ENCODE measurements at regions not wholly inside any gene's neighbourhood (a gene's known extent, or its start where the extent isn't known, plus 50 kb on each side); places are given as distances from the start of the nearest gene placed in this dataset.
A peak's percentile ranks its signal among the peaks of the same experiment; 100 is the strongest.

DNA sequence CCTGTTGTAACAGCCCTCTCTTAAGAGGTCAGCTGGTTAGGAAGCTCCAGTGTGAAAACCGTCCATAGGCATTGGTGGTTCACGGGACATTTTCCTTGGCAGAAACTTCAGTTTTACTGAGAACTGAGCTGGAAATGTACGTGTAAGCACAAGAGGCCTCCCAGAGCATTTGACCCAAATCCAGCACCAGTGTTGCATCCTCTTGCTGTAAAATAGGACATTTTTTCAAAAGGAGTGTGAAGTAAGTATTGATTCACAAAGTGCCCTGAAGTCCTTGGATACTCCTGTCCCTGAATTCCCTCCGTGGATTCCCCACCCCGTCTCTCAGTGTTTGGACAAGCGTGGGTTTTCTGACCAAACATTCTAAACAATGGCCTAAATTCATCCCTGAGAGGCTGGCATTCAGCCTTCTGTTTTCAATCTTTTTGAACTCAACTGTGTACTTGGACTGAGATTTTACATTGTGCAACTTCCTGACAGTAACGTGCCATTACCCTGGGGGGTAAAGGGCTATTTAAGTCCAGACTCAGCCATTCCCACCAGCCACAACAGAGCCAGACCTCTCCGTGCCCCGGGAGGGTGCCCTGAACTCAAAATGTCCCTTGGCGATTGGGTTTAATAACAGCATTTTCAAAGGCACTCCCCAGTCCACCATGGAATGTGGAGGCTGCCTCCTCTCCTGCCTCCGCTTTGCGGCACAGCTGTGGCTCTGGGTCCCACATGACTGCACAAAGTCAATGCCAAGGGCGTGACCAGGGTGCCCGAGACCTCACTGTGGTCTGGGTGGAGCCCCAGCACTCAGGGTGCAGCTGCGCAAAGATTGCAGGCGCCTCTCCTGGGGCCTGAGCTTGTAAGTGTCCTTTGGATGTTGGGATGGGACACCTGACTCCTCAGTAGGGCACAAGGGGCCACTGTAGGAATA, 92.7 kb upstream of the AFDN start:
- no peak overlapping the region for H3K27ac Mint-ChIP-seq (ENCODE audit: unreplicated experiment)
- peaks cover 3% of the 10 kb centered on the region for H3K36me3 Mint-ChIP-seq (ENCODE audit: low read depth)
- H3K4me3 Mint-ChIP-seq, result no peak overlapping the region
- TF ChIP-seq, protein P1, sequence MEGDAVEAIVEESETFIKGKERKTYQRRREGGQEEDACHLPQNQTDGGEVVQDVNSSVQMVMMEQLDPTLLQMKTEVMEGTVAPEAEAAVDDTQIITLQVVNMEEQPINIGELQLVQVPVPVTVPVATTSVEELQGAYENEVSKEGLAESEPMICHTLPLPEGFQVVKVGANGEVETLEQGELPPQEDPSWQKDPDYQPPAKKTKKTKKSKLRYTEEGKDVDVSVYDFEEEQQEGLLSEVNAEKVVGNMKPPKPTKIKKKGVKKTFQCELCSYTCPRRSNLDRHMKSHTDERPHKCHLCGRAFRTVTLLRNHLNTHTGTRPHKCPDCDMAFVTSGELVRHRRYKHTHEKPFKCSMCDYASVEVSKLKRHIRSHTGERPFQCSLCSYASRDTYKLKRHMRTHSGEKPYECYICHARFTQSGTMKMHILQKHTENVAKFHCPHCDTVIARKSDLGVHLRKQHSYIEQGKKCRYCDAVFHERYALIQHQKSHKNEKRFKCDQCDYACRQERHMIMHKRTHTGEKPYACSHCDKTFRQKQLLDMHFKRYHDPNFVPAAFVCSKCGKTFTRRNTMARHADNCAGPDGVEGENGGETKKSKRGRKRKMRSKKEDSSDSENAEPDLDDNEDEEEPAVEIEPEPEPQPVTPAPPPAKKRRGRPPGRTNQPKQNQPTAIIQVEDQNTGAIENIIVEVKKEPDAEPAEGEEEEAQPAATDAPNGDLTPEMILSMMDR (conservative IDR thresholded peaks at IDR 0.05), result no peak
- peaks cover 4% of the 10 kb centered on the region for H3K9me3 Mint-ChIP-seq
- peaks cover 14% of the 10 kb centered on the region for H3K4me1 Mint-ChIP-seq
- peaks cover 71% of the 10 kb centered on the region for H3K27me3 Mint-ChIP-seq (ENCODE audit: low read depth)
- no peak for DNase-seq (ENCODE audit: low read depth, low spot score)

DNA sequence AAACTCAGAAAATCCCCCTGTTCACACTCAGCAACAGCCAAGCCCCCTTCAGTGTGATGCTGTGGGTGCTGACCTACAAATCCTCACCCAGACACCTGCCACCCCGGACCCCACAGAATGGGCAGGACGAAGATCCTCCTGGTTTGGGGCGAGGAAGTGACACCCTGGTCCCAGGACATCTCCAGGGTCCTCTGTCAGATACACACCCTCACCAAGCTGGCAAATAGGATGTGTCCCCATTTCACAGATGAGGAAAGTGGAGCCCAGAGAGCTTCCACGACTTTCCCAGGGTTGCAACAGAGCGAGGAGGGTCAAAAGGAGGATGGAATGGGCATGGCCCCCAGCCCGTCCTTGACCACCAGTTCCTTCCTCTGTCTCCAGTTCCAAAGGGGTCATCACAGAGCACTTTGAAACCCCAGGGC, 92.0 kb upstream of the AFDN start:
- Mint-ChIP-seq H3K27ac (ENCODE audit: unreplicated experiment) (no peak overlapping the region), H3K4me3 (no peak overlapping the region), H3K4me1 (peaks cover 14% of the 10 kb centered on the region), H3K36me3 (ENCODE audit: low read depth) (peaks cover 3% of the 10 kb centered on the region), H3K9me3 (peaks cover 4% of the 10 kb centered on the region), H3K27me3 (ENCODE audit: low read depth) (peaks cover 71% of the 10 kb centered on the region)
- TF ChIP-seq, protein P1 (conservative IDR thresholded peaks at IDR 0.05), result no peak
- no peak for DNase-seq (ENCODE audit: low read depth, low spot score)

GRCh38 chr6:167735084-167735950, 91.4 kb upstream of the AFDN start:
- DNase-seq (ENCODE audit: low read depth, low spot score), result no peak
- H3K4me3 Mint-ChIP-seq, result peak overlapping the region; percentile 10
- H3K27me3 Mint-ChIP-seq (ENCODE audit: low read depth), result peaks cover 73% of the 10 kb centered on the region
- TF ChIP-seq, protein P1 (conservative IDR thresholded peaks at IDR 0.05), result no peak
- H3K27ac Mint-ChIP-seq (ENCODE audit: unreplicated experiment), result no peak overlapping the region
- H3K4me1 Mint-ChIP-seq, result peaks cover 14% of the 10 kb centered on the region
- H3K9me3 Mint-ChIP-seq, result peaks cover 4% of the 10 kb centered on the region
- peaks cover 3% of the 10 kb centered on the region for H3K36me3 Mint-ChIP-seq (ENCODE audit: low read depth)

GRCh38 chr6:167735951-167736288, 90.8 kb upstream of the AFDN start:
- Mint-ChIP-seq H3K9me3 (peaks cover 4% of the 10 kb centered on the region), H3K36me3 (ENCODE audit: low read depth) (peaks cover 3% of the 10 kb centered on the region), H3K27ac (ENCODE audit: unreplicated experiment) (no peak overlapping the region), H3K27me3 (ENCODE audit: low read depth) (peaks cover 75% of the 10 kb centered on the region), H3K4me1 (peaks cover 14% of the 10 kb centered on the region), H3K4me3 (peak overlapping the region; percentile 10)
- DNase-seq (ENCODE audit: low read depth, low spot score), result no peak
- TF ChIP-seq, protein P1 (conservative IDR thresholded peaks at IDR 0.05), result no peak

- H3K27me3 Mint-ChIP-seq (ENCODE audit: low read depth), result peaks cover 74% of the 10 kb centered on the region
- H3K4me1 Mint-ChIP-seq, result peaks cover 14% of the 10 kb centered on the region
- no peak overlapping the region for H3K4me3 Mint-ChIP-seq
- H3K9me3 Mint-ChIP-seq, result peaks cover 4% of the 10 kb centered on the region
- H3K27ac Mint-ChIP-seq (ENCODE audit: unreplicated experiment), result no peak overlapping the region
- peaks cover 3% of the 10 kb centered on the region for H3K36me3 Mint-ChIP-seq (ENCODE audit: low read depth)
- TF ChIP-seq, protein P1 (conservative IDR thresholded peaks at IDR 0.05), result no peak
- DNase-seq (ENCODE audit: low read depth, low spot score), result no peak
Observed at GRCh38 chr6:167736486-167737204, 90.1 kb upstream of the AFDN start.
